ENCODE measurements at regions not wholly inside any gene's neighbourhood (a gene's known extent, or its start where the extent isn't known, plus 50 kb on each side); places are given as distances from the start of the nearest gene placed in this dataset.
A peak's percentile ranks its signal among the peaks of the same experiment; 100 is the strongest.

DNA sequence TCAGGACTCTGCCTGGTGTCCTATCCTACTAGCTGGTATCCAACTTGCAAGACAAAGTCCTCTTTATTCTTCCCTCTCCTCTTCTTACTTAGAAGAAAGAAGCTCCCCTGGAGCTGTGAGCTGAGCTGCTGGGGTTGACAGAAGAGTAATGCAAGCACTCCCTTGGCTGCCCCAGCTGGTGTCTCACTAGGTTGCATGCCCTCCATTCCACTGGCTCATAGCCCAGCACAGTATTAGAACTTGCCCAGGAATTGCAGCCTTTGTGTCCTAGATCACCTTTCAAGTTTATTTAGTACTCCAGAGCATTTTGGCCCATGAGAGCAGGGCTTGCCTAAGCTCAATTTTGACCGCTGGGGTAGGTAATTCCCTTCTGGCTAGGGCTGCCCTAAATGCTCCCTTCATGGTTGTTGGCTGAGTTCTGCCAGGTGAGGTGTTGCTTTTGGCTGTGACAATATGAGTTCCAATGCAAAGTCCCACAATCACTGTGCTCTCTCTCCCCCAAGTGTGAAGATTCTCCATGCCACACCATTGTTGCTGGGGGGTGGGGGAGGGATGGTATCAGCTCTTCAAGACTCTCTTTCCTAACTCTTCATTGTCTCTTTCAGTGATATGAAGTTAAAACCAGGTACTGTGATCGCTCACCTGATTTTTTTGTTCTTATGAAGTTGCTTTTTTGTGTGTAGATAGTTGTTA lies 317.4 kb upstream of the DDHD1 start:
- no peak overlapping the region for H3K4me3 ChIP-seq (ENCODE audit: low read length)
- peak; percentile 43 for DNase-seq (ENCODE audit: low read depth)
- TF ChIP-seq CTCF (conservative IDR thresholded peaks at IDR 0.05; ENCODE audit: low read depth, low read length): no peak

DNA sequence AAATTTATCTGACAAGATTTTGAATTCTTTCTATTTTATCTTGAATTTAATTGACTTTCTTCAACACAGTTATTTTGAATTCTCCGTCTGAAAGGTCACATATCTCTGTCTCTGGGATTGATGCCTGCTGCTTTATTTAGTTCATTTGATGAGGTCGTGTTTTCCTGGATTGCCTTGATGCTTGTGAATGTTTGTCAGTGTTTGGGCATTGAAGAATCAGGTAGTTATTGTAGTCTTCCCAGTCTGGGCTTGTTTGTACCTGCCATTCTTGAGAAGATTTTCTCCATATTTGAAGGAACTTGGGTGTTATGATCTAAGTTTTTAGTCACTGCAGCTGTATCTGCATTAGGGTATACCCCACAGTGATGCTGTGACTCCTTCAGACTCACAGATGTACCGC lies 315.8 kb upstream of the DDHD1 start:
- no peak for TF ChIP-seq CTCF (conservative IDR thresholded peaks at IDR 0.05; ENCODE audit: low read depth, low read length)
- DNase-seq (ENCODE audit: low read depth): no peak
- no peak overlapping the region for H3K4me3 ChIP-seq (ENCODE audit: low read length)

DNA sequence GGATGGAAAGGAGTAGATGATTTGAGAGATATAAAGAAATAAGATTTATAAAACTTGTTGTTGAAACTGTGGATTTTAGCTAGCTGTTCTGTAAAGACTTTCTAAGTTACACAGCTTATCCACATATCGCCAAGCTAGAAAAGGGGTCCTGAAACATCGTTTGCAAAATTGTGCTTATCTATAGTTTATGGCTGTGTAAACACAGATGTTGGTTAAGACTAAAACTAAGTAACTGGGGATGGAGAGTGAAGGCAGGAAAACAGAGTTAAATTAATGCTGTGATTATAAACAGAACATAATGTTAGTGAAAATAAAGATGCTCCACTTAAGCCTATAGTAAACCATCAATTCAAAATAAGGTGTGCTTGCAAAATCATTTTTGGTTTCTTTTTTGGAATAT lies 311.3 kb upstream of the DDHD1 start:
- no peak for DNase-seq (ENCODE audit: low read depth)
- TF ChIP-seq CTCF (conservative IDR thresholded peaks at IDR 0.05; ENCODE audit: low read depth, low read length): no peak
- no peak overlapping the region for H3K4me3 ChIP-seq (ENCODE audit: low read length)

DNA sequence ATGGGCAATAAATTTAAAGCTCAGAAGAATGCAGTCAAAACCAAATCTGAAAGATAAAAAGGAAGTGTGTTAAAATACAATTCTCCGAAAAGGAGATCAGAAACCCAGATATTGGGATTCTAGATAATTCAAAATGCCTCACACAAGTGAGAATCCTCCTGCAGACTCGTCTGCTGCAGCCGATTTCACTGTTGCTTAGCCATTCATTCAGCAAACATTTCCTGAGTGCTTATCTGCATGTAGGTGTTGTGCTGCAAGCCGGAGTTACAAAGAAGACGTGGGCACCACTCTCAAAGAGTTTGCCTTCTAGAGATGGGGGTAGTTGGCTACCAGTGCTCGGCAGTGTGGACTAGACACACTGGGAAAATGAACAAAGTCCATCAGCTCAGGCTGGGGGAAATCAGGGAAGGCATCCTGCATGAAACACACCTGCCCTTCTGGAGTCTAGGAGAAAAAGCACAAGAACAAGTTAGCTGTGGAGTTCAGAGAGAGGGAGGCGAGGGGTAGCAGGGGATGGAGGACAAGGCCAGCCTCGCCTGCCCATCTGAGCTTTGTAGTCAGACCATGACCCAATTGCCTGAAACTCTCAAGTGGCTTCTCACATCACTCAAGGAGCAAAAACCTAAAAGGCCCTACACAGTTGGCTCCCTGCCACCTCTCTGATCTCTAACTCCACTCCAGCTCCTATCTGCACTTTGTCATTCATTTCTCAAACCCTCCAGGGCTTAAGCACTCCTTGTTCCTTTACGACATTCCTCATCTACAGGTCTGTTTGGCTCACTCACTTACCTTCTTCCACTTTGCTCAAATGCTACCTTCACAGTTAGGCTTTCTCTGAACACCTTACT lies 310.0 kb upstream of the DDHD1 start:
- DNase-seq (ENCODE audit: low read depth): no peak
- TF ChIP-seq CTCF (conservative IDR thresholded peaks at IDR 0.05; ENCODE audit: low read depth, low read length): no peak
- no peak overlapping the region for H3K4me3 ChIP-seq (ENCODE audit: low read length)

- DNase-seq (ENCODE audit: low read depth): no peak
- TF ChIP-seq CTCF (conservative IDR thresholded peaks at IDR 0.05; ENCODE audit: low read depth, low read length): no peak
- no peak overlapping the region for H3K4me3 ChIP-seq (ENCODE audit: low read length)
Observed at GRCh38 chr14:53461858-53462257, 308.7 kb upstream of the DDHD1 start.

DNA sequence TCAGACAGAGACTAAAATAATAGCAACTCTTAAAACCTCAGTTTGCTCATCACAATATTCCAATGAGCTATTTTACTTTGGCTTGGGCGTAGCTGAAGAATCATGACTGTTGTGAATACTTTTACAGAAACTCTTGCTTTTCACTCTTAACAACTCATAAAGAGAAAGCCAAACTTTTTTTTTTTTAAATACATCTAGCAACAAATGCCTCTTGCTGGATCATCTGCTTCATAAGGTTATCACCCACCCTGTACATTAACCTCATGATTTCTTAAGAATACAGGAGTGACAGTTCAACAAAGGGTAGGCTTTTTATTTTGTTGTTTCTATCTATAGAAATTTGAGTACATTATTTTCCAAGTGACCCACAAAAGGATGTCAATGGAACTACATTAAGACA lies 307.4 kb upstream of the DDHD1 start:
- TF ChIP-seq CTCF (conservative IDR thresholded peaks at IDR 0.05; ENCODE audit: low read depth, low read length): no peak
- DNase-seq (ENCODE audit: low read depth): no peak
- no peak overlapping the region for H3K4me3 ChIP-seq (ENCODE audit: low read length)

GRCh38 chr14:53458368-53458814 lies 305.3 kb upstream of the DDHD1 start:
- no peak for TF ChIP-seq CTCF (conservative IDR thresholded peaks at IDR 0.05; ENCODE audit: low read depth, low read length)
- peak; percentile 72 for DNase-seq (ENCODE audit: low read depth)
- H3K4me3 ChIP-seq (ENCODE audit: low read length): no peak overlapping the region
